ENCODE measurements at regions not wholly inside any gene's neighbourhood (a gene's known extent, or its start where the extent isn't known, plus 50 kb on each side); places are given as distances from the start of the nearest gene placed in this dataset.

GRCh38 chr22:42180349-42180842, 49.8 kb upstream of the CYP2D6 start:
- DNase-seq (ENCODE audit: low spot score), result no peak
